Peyer's patch (tissue), 4 donors: ENCODE measurements at regions not wholly inside any gene's neighbourhood (a gene's known extent, or its start where the extent isn't known, plus 50 kb on each side); places are given as distances from the start of the nearest gene placed in this dataset.

Experiments
- CTCF ChIP-seq, 6 experiments: fragments of 450-650 bp in 4 of 6; fragments of 200-600 bp in 2 of 6; sonication (generic) in 1 of 6; IDR thresholded peaks; one replicate each; pipeline ENCODE4 v1.5.1; 2017 to 2019; ENCODE audit warnings: antibody characterized with exemption in 6 of 6, mild to moderate bottlenecking in 3 of 6, moderate library complexity in 1 of 6
- POLR2A ChIP-seq, 2 donors: fragments of 450-650 bp; IDR thresholded peaks; one replicate each; pipeline ENCODE4 v1.5.1; 2017; ENCODE audit warnings: antibody characterized with exemption in 2 of 2, mild to moderate bottlenecking in 2 of 2, moderate library complexity in 2 of 2

- no peak for TF ChIP-seq CTCF (IDR thresholded peaks at IDR 0.05)
- TF ChIP-seq POLR2A (IDR thresholded peaks at IDR 0.05), result no peak
Measured at GRCh38 chr12:124713041-124713435, 145.6 kb upstream of the NCOR2 start.
